HFFc6 (cell line): ENCODE measurements at regions not wholly inside any gene's neighbourhood (a gene's known extent, or its start where the extent isn't known, plus 50 kb on each side); places are given as distances from the start of the nearest gene placed in this dataset.

ENCODE experiments used
- DNase-seq: peaks from one replicate; pipeline ENCODE4 v3.0.0-alpha.2; 2018
- H3K27ac Mint-ChIP-seq: 2 replicates; pipeline ENCODE4 v1.8.0; 2020; ENCODE audit warnings: mild to moderate bottlenecking, mixed read lengths
- H3K27me3 Mint-ChIP-seq: 2 replicates; pipeline ENCODE4 v1.8.0; 2021; ENCODE audit warnings: mild to moderate bottlenecking, moderate library complexity, mixed read lengths; ENCODE audit not compliant: insufficient read depth
- H3K36me3 Mint-ChIP-seq: 2 replicates; pipeline ENCODE4 v1.8.0; 2021; ENCODE audit warnings: low read depth, mixed read lengths
- H3K4me1 Mint-ChIP-seq: 2 replicates; pipeline ENCODE4 v1.8.0; 2020; ENCODE audit warnings: low read depth, mixed read lengths
- H3K4me3 Mint-ChIP-seq: 2 replicates; pipeline ENCODE4 v1.8.0; 2020; ENCODE audit warnings: mild to moderate bottlenecking, moderate library complexity, mixed read lengths
- H3K9me3 Mint-ChIP-seq: 2 replicates; pipeline ENCODE4 v1.8.0; 2020; ENCODE audit warnings: mild to moderate bottlenecking, mixed read lengths
- TF ChIP-seq, protein P1 (sequence below): fragments of 200-600 bp; sonication (generic); IDR thresholded peaks from 2 replicates; pipeline ENCODE4 v1.5.0; 2021; ENCODE audit warnings: antibody characterized with exemption, mild to moderate bottlenecking

DNA sequence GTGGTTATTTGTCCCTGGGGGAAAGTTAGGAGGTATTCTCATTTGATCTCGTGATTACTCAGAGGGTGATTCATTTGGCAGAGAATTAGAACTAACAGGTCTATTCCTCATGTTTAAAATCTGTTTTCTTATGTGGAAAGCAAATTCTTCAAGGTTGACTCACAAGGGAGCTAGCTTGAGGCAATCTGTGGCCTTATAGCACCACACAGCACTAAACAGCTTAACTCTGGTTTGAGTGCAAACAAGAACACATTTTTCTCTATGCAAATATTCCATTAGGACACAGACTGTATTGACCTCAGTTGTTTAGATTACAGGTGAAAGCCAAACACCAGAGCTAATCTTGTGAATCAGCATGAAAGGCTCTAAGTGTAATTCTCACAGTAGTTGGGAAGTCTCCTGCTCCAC is 694.4 kb upstream of the POU3F4 start:
- TF ChIP-seq, protein P1, sequence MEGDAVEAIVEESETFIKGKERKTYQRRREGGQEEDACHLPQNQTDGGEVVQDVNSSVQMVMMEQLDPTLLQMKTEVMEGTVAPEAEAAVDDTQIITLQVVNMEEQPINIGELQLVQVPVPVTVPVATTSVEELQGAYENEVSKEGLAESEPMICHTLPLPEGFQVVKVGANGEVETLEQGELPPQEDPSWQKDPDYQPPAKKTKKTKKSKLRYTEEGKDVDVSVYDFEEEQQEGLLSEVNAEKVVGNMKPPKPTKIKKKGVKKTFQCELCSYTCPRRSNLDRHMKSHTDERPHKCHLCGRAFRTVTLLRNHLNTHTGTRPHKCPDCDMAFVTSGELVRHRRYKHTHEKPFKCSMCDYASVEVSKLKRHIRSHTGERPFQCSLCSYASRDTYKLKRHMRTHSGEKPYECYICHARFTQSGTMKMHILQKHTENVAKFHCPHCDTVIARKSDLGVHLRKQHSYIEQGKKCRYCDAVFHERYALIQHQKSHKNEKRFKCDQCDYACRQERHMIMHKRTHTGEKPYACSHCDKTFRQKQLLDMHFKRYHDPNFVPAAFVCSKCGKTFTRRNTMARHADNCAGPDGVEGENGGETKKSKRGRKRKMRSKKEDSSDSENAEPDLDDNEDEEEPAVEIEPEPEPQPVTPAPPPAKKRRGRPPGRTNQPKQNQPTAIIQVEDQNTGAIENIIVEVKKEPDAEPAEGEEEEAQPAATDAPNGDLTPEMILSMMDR: no peak
- Mint-ChIP-seq H3K27ac (no peak overlapping the region), H3K9me3 (peaks cover 7% of the 10 kb centered on the region; the same call in 1 of the 2 replicates), H3K36me3 (no peaks in the 10 kb centered on the region), H3K27me3 (no peaks in the 10 kb centered on the region), H3K4me1 (no peaks in the 10 kb centered on the region), H3K4me3 (no peak overlapping the region)
- DNase-seq: peak; percentile 50

GRCh38 chrX:82816001-82816400 is 692.1 kb upstream of the POU3F4 start:
- Mint-ChIP-seq H3K27me3 (no peaks in the 10 kb centered on the region), H3K27ac (no peak overlapping the region), H3K4me3 (no peak overlapping the region), H3K9me3 (peaks cover 7% of the 10 kb centered on the region; the same call in 1 of the 2 replicates), H3K36me3 (no peaks in the 10 kb centered on the region), H3K4me1 (no peaks in the 10 kb centered on the region)
- DNase-seq: no peak
- TF ChIP-seq, protein P1: no peak

GRCh38 chrX:82816562-82816961 is 691.5 kb upstream of the POU3F4 start:
- Mint-ChIP-seq H3K4me1 (no peaks in the 10 kb centered on the region), H3K27me3 (no peaks in the 10 kb centered on the region), H3K27ac (no peak overlapping the region), H3K36me3 (no peaks in the 10 kb centered on the region), H3K9me3 (peaks cover 2% of the 10 kb centered on the region; the same call in 1 of the 2 replicates), H3K4me3 (no peak overlapping the region)
- TF ChIP-seq, protein P1: no peak
- no peak for DNase-seq

DNA sequence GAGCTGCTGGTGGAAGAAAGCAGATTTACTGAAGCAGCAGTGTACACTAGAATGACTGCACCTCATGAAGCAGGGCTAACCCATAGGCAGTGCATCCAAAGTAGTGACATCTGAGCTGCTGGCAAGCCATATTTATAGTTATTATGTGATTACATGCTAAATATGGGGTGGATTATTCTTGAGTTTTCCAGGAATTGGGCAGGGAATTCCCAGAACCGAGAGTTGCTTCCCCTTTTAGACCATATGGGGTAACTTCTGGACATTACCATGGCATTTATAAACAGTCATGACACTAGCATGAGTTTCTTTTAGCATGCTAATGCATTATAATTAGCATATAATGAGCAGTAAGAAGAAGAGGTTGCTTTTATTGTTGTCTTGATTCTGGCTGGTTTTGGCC is 665.8 kb upstream of the POU3F4 start:
- DNase-seq: no peak
- Mint-ChIP-seq H3K4me1 (no peaks in the 10 kb centered on the region), H3K36me3 (no peaks in the 10 kb centered on the region), H3K27ac (no peak overlapping the region), H3K27me3 (no peaks in the 10 kb centered on the region), H3K9me3 (no peaks in the 10 kb centered on the region; the same call in none of the 2 replicates), H3K4me3 (no peak overlapping the region)
- TF ChIP-seq, protein P1: no peak

DNA sequence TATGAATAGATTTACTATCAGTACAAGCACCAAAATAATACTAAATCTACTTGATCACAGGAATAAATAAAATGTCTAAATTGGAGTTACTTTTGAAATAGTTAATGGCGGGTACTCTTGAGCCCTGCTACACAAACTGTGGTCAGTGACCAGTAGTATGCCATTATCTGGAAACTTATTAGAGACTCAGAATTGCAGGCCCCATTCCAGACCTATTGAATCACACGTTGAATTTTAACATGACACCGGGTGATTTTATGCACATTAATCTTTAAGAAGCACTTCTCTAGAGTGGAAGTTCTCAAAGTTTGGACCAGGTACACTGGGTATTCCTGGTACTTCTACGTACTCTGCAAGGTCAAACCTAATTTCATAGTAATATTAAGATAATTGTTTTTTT is 660.0 kb upstream of the POU3F4 start:
- H3K4me3 Mint-ChIP-seq: no peak overlapping the region
- no peaks in the 10 kb centered on the region for H3K27me3 Mint-ChIP-seq
- TF ChIP-seq, protein P1: no peak
- H3K4me1 Mint-ChIP-seq: no peaks in the 10 kb centered on the region
- H3K36me3 Mint-ChIP-seq: no peaks in the 10 kb centered on the region
- H3K27ac Mint-ChIP-seq: no peak overlapping the region
- no peak for DNase-seq
- no peaks in the 10 kb centered on the region; the same call in none of the 2 replicates for H3K9me3 Mint-ChIP-seq
